HL-60 (cell line): ENCODE measurements at regions not wholly inside any gene's neighbourhood (a gene's known extent, or its start where the extent isn't known, plus 50 kb on each side); places are given as distances from the start of the nearest gene placed in this dataset.

Experiments
- POLR2AphosphoS5 ChIP-seq: IDR thresholded peaks from 2 replicates; pipeline ENCODE4 v1.6.1; 2012; ENCODE audit warnings: low read depth
- TF ChIP-seq, protein P1 (sequence below): IDR thresholded peaks from one replicate; pipeline ENCODE4 v1.5.1; 2011; ENCODE audit warnings: low read length, control low read depth, inconsistent platforms; ENCODE audit not compliant: insufficient read depth
- TF ChIP-seq, protein P2 (sequence below): IDR thresholded peaks from 2 replicates; pipeline ENCODE4 v1.6.1; 2012; ENCODE audit warnings: low read depth; ENCODE audit not compliant: insufficient replicate concordance

- TF ChIP-seq, protein P1, sequence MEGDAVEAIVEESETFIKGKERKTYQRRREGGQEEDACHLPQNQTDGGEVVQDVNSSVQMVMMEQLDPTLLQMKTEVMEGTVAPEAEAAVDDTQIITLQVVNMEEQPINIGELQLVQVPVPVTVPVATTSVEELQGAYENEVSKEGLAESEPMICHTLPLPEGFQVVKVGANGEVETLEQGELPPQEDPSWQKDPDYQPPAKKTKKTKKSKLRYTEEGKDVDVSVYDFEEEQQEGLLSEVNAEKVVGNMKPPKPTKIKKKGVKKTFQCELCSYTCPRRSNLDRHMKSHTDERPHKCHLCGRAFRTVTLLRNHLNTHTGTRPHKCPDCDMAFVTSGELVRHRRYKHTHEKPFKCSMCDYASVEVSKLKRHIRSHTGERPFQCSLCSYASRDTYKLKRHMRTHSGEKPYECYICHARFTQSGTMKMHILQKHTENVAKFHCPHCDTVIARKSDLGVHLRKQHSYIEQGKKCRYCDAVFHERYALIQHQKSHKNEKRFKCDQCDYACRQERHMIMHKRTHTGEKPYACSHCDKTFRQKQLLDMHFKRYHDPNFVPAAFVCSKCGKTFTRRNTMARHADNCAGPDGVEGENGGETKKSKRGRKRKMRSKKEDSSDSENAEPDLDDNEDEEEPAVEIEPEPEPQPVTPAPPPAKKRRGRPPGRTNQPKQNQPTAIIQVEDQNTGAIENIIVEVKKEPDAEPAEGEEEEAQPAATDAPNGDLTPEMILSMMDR = no peak
- TF ChIP-seq, protein P2, sequence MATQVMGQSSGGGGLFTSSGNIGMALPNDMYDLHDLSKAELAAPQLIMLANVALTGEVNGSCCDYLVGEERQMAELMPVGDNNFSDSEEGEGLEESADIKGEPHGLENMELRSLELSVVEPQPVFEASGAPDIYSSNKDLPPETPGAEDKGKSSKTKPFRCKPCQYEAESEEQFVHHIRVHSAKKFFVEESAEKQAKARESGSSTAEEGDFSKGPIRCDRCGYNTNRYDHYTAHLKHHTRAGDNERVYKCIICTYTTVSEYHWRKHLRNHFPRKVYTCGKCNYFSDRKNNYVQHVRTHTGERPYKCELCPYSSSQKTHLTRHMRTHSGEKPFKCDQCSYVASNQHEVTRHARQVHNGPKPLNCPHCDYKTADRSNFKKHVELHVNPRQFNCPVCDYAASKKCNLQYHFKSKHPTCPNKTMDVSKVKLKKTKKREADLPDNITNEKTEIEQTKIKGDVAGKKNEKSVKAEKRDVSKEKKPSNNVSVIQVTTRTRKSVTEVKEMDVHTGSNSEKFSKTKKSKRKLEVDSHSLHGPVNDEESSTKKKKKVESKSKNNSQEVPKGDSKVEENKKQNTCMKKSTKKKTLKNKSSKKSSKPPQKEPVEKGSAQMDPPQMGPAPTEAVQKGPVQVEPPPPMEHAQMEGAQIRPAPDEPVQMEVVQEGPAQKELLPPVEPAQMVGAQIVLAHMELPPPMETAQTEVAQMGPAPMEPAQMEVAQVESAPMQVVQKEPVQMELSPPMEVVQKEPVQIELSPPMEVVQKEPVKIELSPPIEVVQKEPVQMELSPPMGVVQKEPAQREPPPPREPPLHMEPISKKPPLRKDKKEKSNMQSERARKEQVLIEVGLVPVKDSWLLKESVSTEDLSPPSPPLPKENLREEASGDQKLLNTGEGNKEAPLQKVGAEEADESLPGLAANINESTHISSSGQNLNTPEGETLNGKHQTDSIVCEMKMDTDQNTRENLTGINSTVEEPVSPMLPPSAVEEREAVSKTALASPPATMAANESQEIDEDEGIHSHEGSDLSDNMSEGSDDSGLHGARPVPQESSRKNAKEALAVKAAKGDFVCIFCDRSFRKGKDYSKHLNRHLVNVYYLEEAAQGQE = no peak
- no peak for TF ChIP-seq POLR2AphosphoS5
Observed at GRCh38 chr2:70393881-70394280, 92.0 kb upstream of the FAM136A start.
